ENCODE measurements at regions not wholly inside any gene's neighbourhood (a gene's known extent, or its start where the extent isn't known, plus 50 kb on each side); places are given as distances from the start of the nearest gene placed in this dataset.

DNA sequence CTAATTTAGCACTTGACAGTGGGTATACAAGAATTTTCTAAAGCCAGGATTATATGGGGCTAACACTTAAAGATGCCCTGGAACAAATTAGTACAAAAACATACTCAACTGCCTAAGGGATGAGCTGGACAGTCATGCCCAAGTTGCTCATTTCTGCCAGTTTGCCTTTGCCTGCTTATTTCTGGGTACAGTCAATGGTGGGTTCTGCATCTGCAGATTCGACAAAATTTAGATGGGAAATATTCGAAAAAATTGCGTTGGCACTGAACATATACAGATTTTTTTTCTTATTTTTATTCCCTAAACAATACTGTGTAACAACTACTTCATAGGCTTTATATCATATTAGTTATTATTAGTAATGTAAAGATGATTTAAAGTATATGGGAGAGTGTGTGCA lies 591.9 kb downstream of the EPM2A start:
- TF ChIP-seq, protein P1, sequence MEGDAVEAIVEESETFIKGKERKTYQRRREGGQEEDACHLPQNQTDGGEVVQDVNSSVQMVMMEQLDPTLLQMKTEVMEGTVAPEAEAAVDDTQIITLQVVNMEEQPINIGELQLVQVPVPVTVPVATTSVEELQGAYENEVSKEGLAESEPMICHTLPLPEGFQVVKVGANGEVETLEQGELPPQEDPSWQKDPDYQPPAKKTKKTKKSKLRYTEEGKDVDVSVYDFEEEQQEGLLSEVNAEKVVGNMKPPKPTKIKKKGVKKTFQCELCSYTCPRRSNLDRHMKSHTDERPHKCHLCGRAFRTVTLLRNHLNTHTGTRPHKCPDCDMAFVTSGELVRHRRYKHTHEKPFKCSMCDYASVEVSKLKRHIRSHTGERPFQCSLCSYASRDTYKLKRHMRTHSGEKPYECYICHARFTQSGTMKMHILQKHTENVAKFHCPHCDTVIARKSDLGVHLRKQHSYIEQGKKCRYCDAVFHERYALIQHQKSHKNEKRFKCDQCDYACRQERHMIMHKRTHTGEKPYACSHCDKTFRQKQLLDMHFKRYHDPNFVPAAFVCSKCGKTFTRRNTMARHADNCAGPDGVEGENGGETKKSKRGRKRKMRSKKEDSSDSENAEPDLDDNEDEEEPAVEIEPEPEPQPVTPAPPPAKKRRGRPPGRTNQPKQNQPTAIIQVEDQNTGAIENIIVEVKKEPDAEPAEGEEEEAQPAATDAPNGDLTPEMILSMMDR (IDR thresholded peaks at IDR 0.05): no peak
- no peak for TF ChIP-seq POLR2A (IDR thresholded peaks at IDR 0.05)
- TF ChIP-seq POLR2AphosphoS5 (IDR thresholded peaks at IDR 0.05): no peak
- no peak for TF ChIP-seq EP300 (IDR thresholded peaks at IDR 0.05)

All from gastroesophageal sphincter (tissue), 3 donors.